GM18498 (cell line): ENCODE measurements at regions not wholly inside any gene's neighbourhood (a gene's known extent, or its start where the extent isn't known, plus 50 kb on each side); places are given as distances from the start of the nearest gene placed in this dataset.

Source experiments
- ATAC-seq: cut with Tn5 transposase; IDR thresholded peaks from one replicate; pipeline ENCODE4 v1.9.1; 2021; ENCODE audit warnings: mild to moderate bottlenecking, moderate library complexity; ENCODE audit not compliant: unreplicated experiment

DNA sequence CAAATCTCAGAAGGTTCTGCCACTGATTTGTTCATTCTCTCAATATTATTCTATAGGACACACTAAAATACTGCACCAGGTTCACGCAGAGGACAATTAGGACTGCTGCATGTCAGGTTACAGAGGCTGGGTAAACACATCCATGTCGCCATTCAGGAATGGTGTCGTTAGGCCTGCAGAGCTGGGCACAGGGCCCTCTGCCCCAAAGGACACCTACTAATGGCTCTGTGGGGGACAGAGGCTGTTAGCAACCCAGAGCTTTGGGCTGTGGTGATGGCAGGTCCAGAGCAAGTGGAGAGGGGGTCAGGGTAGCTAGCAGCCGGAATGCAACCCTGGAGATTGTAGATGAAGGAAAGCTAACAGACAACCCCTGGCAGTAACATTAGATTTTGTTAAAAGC is 115.9 kb downstream of the TTC32 start:
- ATAC-seq, result no peak

DNA sequence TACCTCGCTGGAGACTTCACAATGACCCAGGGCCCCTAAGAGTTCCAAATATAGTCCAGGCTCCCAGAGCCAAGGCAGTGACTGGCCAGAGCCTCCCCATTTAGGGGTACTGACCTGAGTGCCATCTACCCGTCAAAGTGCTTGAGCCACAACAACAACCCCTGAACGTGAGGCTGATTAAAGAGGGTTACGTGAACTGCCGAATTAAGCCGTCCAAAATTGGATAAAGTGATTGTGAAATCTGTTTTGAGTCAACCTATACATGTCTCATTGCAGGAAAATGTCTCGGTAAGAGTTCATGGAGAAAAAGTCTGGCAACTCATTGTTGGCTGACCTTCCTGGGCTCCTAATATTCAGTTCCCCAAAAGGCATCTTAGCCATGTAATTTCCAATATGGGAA is 116.3 kb downstream of the TTC32 start:
- no peak for ATAC-seq

DNA sequence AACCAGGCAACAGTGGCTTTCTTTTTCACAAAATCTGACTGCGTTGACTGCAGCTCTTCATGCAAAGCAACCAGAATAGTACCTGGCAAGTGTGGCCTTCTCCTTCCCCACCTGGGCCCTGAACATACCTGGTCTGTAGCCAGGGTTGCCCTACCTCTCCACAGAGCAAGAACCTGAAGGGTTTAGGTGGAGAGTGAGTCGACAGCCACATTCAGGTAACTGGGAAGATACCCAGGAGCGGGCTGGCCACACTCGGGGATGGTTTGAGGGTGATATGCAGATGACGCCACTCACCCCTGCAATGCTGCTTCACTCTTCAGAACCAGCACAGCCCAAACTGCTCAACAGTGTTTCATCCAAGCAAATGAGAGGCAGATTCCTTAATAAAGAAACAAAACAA is 117.3 kb downstream of the TTC32 start:
- no peak for ATAC-seq

DNA sequence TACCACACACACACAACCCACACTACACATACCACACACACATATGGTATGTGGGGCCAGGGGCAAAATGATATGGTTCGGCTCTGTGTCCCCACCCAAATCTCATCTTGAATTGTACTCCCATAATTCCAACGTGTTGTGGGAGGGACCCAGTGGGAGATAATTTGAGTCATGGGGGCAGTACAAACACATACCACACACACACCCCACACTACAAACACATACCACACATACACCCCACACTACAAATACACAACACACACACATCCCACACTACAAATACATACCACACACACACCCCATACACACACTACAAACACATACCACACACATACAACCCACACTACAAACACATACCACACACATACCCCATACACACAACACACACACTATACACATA is 117.8 kb downstream of the TTC32 start:
- no peak for ATAC-seq

DNA sequence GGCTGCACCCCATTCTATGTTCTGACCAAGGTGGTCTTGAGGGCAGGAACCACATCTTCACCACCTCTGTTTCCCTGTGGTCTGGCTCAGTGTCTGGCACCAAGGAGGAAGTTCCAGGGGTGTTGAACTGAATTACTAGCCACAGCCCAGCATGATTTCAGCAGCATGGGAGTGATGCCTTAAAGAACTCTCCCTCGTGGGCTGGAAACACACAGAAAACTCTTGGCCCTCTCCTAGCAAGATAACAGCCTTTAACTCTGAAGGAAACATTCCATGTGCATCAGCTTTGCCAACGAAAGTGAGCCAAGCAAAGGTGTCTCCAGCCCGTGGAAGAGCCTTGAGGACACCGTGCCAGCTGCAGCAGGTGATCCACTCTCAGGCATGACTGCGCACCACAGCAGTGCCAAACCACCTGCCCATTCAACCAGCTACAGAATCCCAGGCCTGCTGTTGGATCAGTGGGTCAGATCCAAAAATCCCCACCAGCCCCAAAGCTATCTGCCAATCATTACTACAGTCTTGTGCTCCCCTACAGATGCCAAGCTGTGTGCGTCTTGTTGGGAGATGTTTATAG is 124.8 kb downstream of the TTC32 start:
- no peak for ATAC-seq

DNA sequence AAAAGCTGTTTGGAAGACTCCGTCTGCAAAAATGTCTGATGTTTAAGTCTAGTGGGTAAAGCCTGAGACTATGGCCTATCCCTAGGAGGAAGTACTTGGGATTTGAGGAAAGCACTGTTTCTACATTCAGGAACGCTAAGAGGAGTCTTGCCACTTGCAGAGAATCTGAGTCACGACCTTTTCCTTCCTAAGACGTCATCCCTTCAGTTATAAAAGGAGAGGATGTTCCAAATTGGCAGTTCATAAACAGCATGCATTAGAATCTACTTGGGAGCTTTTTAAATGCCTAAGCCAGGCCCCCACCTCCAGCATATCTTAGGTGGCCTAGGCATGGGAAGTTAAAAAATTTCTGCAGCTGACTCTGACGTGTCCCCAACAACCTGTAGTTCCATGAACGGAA is 125.9 kb downstream of the TTC32 start:
- ATAC-seq, result no peak

DNA sequence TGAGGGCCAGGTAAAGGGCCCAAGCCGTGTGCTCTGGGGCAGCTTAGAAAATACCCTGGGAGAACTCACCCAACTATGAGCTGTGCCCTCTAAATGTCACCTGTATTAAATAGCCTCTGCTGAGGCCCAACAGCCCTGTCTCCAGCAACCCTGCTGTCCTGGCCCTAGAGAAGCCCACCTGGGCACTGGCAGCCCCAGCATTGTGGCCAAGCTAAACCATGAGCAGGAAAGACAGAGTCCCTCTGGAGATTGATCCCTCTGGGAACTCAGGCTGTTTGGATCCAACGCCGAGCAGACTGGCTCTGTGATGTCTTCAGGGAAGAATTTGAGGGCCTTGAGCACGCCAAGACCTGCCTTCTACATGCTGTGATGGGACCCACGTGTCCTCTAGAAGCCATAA is 126.5 kb downstream of the TTC32 start:
- ATAC-seq, result no peak

DNA sequence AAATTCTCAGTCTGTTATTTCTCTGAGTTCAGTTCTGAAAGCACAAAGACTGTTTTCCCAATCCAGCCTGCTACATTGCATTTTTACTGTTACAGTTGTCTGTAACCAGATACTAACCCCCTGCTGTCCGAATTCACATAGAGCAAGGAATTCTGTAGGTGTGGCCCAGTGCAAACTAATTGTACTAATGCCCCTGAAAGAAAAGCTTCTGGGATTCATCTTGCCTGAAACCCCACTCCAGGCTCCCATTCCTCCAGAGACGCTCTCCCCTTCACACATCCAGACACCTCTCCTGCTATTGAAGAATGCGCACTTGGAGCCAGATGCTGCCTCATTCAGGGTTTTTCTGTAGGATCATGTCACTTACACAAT is 127.0 kb downstream of the TTC32 start:
- ATAC-seq, result no peak

DNA sequence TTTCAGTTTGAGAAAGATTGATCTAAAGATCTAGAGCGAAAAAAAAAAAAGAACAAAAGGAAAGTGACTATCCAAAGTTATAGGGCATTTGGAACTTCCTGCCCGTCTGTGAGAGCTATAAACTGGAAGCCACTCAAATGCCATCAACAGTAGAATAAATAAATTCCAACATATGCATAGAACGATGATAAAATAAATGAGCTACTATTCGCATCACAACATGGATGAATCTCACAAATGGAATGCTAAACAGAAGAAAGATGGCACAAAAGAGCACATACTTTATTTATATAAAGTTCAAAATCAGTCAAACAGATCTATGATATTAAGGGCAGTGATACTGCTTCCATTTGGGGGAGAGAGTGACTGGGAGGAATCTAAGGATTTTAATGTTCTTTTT is 128.8 kb downstream of the TTC32 start:
- no peak for ATAC-seq

DNA sequence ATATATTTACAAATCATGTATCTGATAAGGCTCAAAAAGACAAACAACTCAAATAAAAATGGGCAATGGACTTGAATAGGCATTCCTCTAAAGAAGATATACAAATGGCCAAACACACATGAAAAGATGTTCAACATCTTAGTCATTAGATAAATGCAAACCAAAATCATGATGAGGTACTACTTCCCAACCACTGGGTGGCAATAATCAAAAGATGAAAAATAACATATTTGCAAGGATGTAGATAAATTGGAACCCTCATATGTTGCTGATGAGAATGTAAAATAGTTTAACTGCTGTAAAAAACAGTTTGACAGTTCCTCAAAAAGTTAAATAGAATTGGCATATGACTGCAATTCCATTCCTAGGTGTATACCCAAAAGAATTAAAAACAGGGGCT is 132.3 kb downstream of the TTC32 start:
- no peak for ATAC-seq

DNA sequence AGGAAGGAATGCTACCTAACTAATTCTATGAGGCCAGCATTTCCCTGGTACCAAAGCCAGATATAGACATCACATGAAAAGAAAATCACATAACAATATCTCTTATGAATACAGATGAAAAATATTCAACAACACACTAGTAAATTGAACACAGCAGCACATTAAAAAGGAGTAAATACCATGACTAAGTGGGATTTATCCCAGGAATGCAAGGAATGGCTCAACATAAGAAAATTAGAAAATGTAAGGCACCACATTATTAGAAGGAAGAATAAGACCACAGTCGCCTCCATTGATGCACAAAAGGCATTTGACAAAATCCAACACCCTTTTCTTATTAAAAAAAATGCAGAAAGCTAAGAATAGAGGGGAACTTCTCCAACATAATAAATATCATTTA is 133.9 kb downstream of the TTC32 start:
- ATAC-seq, result no peak

DNA sequence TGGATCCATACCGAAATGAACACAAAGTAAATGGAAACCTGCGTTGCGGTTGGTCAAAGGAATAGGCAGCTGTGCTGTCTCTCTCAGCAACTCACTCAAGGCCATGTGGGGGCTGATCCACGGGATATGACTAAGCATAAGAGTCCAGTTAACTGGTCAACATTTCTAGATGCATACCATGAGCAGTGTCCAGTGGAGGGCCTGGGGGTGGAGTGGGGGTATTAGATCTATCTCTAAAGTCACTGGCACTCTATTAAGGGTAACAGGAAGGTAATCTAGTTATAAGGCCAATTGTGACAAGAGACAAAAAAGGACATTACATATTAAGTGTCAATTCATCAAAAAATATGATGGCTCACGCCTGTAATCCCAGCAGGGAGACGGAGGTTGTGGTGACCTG is 136.8 kb downstream of the TTC32 start:
- no peak for ATAC-seq

DNA sequence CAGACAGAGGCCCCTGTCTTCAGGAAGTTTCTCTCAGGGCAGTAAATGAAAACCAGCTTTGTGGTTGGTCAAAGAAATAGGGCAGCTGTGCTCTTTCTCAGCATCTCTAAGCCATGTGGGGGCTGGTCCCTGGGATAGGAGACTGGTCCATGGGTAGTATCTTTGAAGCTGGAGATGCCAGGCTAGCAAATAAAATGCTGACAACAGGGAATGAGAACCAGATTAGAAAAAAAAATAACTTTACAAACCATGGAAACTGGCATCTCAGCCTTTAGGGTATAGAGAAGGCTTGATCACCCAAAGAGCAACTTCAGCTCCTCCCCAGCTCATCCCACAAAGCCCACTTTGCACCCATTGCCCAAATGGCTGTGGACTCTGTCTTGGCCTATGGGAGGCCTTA is 138.1 kb downstream of the TTC32 start:
- ATAC-seq, result no peak

DNA sequence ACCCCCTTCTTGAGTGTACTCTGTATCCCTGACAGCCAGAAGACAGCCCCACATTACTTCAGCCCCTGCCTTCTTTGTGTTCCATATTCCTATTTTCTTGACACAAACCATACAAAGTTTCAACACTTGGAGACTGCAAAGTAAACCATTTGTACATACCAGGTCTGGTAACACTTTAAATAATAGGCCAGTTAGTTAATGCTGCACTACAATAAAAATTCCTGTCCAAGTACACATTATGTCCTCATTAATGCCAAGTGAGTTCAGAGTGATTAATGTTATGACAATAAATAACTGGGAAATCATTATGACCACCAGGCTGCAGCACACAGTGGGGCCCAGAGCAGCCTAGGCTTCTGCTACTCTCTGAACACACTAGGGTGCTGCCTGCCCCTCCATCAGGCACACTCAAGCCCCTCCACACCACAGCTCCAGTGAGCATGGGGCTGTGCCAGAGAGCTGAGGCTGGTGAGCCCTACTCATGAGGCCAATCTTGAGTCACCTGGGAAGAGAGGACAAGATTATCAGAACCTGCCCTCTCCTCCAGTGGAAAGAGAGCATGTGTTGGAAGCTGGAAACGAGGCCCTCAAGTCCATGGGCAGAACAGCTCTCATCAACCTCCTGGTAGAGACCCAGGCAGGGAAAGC is 138.7 kb downstream of the TTC32 start:
- ATAC-seq, result no peak

DNA sequence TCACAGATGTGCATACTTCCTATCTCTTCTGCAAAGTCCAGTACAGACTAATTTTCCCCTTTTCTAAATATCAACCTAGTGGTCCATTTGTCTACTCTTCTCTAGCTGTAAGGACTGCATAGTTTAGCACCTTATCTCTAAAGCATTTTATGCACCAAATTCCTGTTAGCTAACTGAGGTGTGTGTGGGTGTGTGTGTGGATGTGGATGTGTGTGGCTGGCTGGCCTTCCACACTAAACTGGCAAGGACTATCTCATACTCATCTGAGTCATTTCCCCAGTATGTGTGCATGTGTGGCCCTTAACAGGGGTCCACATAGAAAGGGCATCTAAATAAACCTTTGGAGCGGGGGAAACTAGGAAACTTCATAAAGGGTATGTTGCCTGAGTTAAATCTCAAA is 139.6 kb downstream of the TTC32 start:
- no peak for ATAC-seq

DNA sequence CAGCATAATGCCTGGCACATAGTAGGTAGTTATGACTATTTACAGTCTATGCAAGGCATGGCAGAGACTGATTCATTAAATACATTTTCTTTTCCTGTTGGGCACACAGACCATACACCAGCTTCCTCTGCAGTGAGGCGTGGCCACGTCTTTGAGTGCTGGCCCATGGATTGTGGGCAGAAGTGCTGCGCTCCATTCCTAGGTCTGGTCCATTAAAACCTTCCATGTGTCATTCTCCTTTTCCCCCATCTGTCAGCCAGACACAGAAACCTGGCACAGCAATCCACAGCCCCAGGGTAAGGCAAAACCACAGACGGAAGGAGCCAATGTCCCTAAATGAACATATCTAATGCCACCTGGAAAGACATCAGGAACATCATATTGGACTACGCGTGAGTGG is 141.9 kb downstream of the TTC32 start:
- no peak for ATAC-seq

DNA sequence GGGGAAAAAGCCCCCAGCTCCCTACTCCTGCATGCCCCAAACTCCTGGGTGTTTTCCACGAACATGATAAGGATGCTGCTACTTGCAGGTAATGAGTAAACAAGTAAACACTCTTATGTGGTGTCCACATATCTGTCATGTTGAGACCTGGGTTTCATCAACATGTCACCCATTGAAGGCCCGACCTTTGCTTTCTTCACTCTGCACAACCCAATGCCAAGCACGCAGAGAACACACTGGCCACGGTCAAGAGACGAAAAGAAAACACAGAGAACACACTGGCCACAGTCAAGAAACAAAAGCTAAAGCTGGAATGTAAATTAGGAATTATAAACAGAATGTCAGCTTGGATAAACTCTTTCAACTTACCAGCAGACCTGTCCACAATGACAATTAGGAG is 143.1 kb downstream of the TTC32 start:
- ATAC-seq, result no peak

DNA sequence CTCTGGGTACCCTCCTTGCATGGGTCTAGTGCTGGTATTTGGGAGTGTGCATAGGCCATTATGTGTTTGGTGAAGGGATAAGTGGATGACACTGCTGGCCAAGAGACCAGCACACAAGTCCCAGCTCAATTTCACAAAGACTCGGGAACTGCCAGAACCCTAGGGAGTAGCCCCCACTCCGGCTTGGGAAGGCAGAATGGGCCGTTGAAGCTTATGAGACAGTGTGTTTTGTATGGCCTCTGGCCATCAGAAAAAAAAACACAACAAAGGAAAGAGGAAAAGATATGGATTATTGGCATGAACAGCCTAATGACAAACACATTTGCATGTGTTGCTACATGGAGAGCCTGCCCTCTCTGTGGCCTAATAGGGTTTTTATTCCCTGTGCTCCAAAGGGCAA is 144.2 kb downstream of the TTC32 start:
- no peak for ATAC-seq

DNA sequence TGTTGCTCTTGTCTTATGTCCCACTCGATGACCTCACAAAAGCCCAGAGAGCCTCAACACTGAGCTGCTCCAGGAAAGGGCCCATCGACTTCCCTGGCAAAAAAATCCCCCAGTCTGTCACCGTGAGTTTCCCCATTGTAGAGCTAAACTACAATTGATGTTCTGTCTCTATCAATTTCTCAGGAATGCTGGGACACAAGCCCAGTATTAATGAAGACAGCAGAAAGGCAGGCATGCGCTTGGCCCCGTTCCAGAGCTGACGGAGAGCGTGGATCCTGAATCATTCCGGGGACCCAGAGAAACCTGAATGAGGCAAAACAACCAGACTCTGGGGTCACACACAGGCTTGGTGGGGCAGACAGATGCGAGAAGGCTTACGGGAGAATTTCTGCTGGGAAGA is 146.9 kb downstream of the TTC32 start:
- no peak for ATAC-seq

DNA sequence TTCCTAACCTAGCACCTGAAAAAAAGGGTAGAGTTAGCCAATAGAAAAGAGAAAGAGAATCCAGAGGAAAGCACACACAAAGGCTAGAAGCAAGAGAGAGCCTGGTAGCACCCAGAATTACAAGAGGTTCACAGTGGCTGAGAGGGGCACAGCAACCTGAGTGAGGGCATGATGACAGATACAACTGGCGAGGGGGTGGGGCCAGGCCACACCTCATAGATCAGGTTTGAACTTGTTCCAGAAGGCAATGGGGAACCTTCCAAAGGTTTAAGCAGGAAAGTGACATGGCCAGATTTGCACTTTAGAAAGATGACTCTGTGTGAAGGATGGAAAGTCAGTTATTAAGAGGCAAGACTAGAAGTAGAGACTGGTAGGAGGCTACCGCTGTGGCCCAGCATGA is 148.0 kb downstream of the TTC32 start:
- ATAC-seq, result no peak

DNA sequence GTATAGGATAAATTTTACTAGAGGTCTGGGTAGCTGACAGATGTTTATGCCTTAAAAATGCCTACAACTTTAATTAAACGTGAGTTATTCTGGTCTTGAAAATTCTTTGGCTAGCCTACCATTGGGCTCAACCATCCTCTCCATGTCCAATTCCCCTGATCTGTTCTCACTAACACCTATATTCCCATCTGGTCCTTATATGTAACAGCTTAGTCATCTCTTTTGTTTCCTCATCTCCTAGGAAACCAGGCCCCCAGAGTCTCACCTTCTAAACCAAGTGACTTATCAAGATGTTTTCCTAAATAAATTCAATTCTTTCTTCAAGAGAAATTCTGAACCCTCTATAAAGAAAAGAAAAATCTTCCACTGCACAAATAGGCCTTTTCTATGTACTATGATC is 148.5 kb downstream of the TTC32 start:
- ATAC-seq, result no peak

DNA sequence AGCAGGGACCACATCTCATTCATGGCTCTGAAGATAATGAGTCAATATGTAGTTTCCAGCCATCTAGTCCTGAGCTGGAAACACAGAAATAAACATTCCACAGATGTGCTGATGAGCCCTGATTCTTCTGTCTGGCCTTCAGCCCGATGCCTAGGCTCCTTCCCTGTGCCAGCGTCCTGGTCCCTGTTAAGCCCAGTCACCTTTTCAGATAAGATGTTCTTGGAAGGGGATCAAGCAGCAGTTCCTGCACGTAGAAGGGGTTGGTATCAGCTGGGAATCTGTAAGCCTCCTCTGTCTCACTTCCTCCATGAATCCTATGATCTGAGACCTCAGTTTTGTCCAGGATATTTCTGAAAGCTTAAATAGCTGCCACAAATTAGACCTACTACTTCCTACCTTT is 149.3 kb downstream of the TTC32 start:
- no peak for ATAC-seq

DNA sequence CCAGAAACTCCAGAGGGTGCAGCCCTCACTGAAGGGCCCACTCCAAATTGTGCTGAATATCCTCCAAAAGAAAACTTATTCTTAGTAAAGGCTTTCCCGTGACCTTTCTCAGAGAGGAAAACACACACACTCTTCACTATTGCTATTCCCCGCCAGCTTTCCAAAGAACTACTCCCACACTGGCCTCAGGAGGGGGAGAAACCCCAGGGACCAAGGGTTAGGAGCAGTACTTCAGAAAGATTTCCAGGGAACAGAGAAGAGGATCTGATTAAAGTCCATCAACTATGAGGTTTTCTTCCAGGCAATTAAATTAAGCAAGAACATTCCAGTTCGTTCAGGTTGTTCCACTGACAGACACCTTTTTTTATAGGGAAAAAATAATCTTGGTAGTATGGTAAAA is 150.2 kb downstream of the TTC32 start:
- no peak for ATAC-seq
